SK-N-SH (cell line): ENCODE measurements at regions not wholly inside any gene's neighbourhood (a gene's known extent, or its start where the extent isn't known, plus 50 kb on each side); places are given as distances from the start of the nearest gene placed in this dataset.

Experiments used
- CTCF ChIP-seq: fragments of 200-600 bp; sonication (generic); IDR thresholded peaks from 2 replicates; pipeline ENCODE4 v1.6.1; 2017; ENCODE audit warnings: antibody characterized with exemption, mild to moderate bottlenecking, moderate library complexity
- ELF1 ChIP-seq: IDR thresholded peaks from 2 replicates; pipeline ENCODE4 v1.4.0; 2012
- EP300 ChIP-seq, 2 experiments: IDR thresholded peaks; 2 replicates each; pipeline versions ENCODE4 v1.4.0 to v1.6.1; 2012; ENCODE audit warnings: borderline replicate concordance in 1 of 2, low read depth in 1 of 2, low read length in 1 of 2
- EZH2phosphoT487 ChIP-seq: fragments of 200-600 bp; sonication (generic); IDR thresholded peaks from 2 replicates; pipeline ENCODE4 v1.6.1; 2017; ENCODE audit warnings: low read depth, mixed run types, mild to moderate bottlenecking, antibody characterized with exemption, moderate library complexity, borderline replicate concordance
- FOSL2 ChIP-seq: IDR thresholded peaks from 2 replicates; pipeline ENCODE4 v1.4.0; 2012; ENCODE audit warnings: low read depth, mild to moderate bottlenecking, moderate library complexity, borderline replicate concordance
- FOXM1 ChIP-seq: IDR thresholded peaks from 2 replicates; pipeline ENCODE4 v1.4.0; 2012; ENCODE audit warnings: low read depth, mild to moderate bottlenecking
- JUND ChIP-seq: IDR thresholded peaks from 2 replicates; pipeline ENCODE4 v1.4.0; 2012
- MAX ChIP-seq: IDR thresholded peaks from 2 replicates; pipeline ENCODE4 v1.4.0; 2012; ENCODE audit warnings: low read depth
- PBX3 ChIP-seq: IDR thresholded peaks from 2 replicates; pipeline ENCODE4; 2012
- POLR2AphosphoS5 ChIP-seq: IDR thresholded peaks from 2 replicates; pipeline ENCODE4 v1.6.1; 2012; ENCODE audit warnings: low read depth, low read length
- REST ChIP-seq: IDR thresholded peaks from 2 replicates; pipeline ENCODE4 v1.6.1; 2012; ENCODE audit warnings: mild to moderate bottlenecking, low read depth, low read length, moderate library complexity
- SIN3A ChIP-seq: IDR thresholded peaks from 2 replicates; pipeline ENCODE4 v1.6.1; 2012; ENCODE audit warnings: low read depth, mild to moderate bottlenecking, low read length, moderate library complexity, borderline replicate concordance
- TCF12 ChIP-seq: IDR thresholded peaks from 2 replicates; pipeline ENCODE4 v1.4.0; 2012
- USF1 ChIP-seq: IDR thresholded peaks from 2 replicates; pipeline ENCODE4 v1.4.0; 2012; ENCODE audit warnings: low read depth, borderline replicate concordance

- TF ChIP-seq CTCF: no peak
- TF ChIP-seq ELF1: no peak
- no peak for TF ChIP-seq SIN3A
- TF ChIP-seq EP300 (IDR thresholded peaks at IDR 0.05; ENCODE audit: borderline replicate concordance in 1 of 2, low read depth in 1 of 2, low read length in 1 of 2): no peak
- TF ChIP-seq USF1: no peak
- TF ChIP-seq FOSL2: no peak
- TF ChIP-seq POLR2AphosphoS5: no peak
- TF ChIP-seq PBX3: no peak
- no peak for TF ChIP-seq FOXM1
- no peak for TF ChIP-seq MAX
- no peak for TF ChIP-seq TCF12
- no peak for TF ChIP-seq EZH2phosphoT487
- no peak for TF ChIP-seq JUND
- TF ChIP-seq REST: no peak
Observed at GRCh38 chr2:146870691-146871090, 974.1 kb upstream of the ACVR2A start.
